BJ (cell line): ENCODE measurements at regions not wholly inside any gene's neighbourhood (a gene's known extent, or its start where the extent isn't known, plus 50 kb on each side); places are given as distances from the start of the nearest gene placed in this dataset.

ENCODE experiments used
- CTCF ChIA-PET: fragments of 350-600 bp; formaldehyde crosslinking; extraction: SDS; loops from one replicate; lab custom pipeline; 2021; ENCODE audit warnings: antibody characterized with exemption, inconsistent platforms; lab: Yijun Ruan, JAX
- POLR2A ChIA-PET: fragments of 300-600 bp; sonication (Branson Sonifier 250); formaldehyde crosslinking; extraction: SDS; loops from one replicate; lab custom pipeline; 2021; ENCODE audit warnings: antibody characterized with exemption; lab: Charles Lee
- DNase-seq: peaks from one replicate; pipeline ENCODE4 v3.0.0-alpha.2; 2011; ENCODE audit warnings: low read depth
- H3K27me3 ChIP-seq: 2 replicates; pipeline ENCODE4 v1.6.0; 2011; ENCODE audit warnings: low read length; ENCODE audit not compliant: control insufficient read depth, insufficient read depth
- H3K36me3 ChIP-seq: 2 replicates; pipeline ENCODE4 v1.5.1; 2011; ENCODE audit warnings: low read length; ENCODE audit not compliant: control insufficient read depth, insufficient read depth
- H3K4me3 ChIP-seq: 2 replicates; pipeline ENCODE4 v1.5.1; 2011; ENCODE audit warnings: low read depth, mild to moderate bottlenecking, control low read depth, low read length
- CTCF ChIP-seq: IDR thresholded peaks from 2 replicates; pipeline ENCODE4 v1.5.1; 2011; ENCODE audit warnings: low read depth, mild to moderate bottlenecking, control low read depth, inconsistent platforms, low read length, moderate library complexity; ENCODE audit not compliant: insufficient read depth

- Histone ChIP-seq H3K27me3 (no peaks in the 10 kb centered on the region), H3K4me3 (no peak overlapping the region), H3K36me3 (no peaks in the 10 kb centered on the region)
- CTCF ChIA-PET, result interaction anchor here (0.5 kb wide), 1 partner anchor 37 kb away, joined by 3 read pairs; no protein-coding TSS in a partner anchor
- no peak for TF ChIP-seq CTCF
- no peak for DNase-seq
- POLR2A ChIA-PET, result no interaction called here
Measured at GRCh38 chr7:110607050-110607857, 483.7 kb upstream of the LRRN3 start.

GRCh38 chr7:110609336-110609735, 481.6 kb upstream of the LRRN3 start:
- no peak for DNase-seq
- Histone ChIP-seq H3K36me3 (no peaks in the 10 kb centered on the region), H3K4me3 (no peak overlapping the region), H3K27me3 (no peaks in the 10 kb centered on the region)
- TF ChIP-seq CTCF, result no peak
- CTCF ChIA-PET, result no interaction called here
- POLR2A ChIA-PET, result no interaction called here

GRCh38 chr7:110612680-110613079, 478.2 kb upstream of the LRRN3 start:
- no peak overlapping the region for H3K4me3 ChIP-seq
- ChIA-PET CTCF (no interaction called here), POLR2A (no interaction called here)
- H3K27me3 ChIP-seq, result no peaks in the 10 kb centered on the region
- no peak for TF ChIP-seq CTCF
- no peak for DNase-seq
- H3K36me3 ChIP-seq, result no peaks in the 10 kb centered on the region
